ENCODE measurements at regions not wholly inside any gene's neighbourhood (a gene's known extent, or its start where the extent isn't known, plus 50 kb on each side); places are given as distances from the start of the nearest gene placed in this dataset.
A peak's percentile ranks its signal among the peaks of the same experiment; 100 is the strongest.

GRCh38 chr5:12662545-12663314 is 758.5 kb upstream of the CTNND2 start:
- no peak for TF ChIP-seq CTCF (conservative IDR thresholded peaks at IDR 0.05; ENCODE audit: low read depth in 2 of 2)
- TF ChIP-seq POLR2AphosphoS5 (IDR thresholded peaks at IDR 0.05; ENCODE audit: low read depth), result peak; percentile 60
- no peak for TF ChIP-seq ETS1 (IDR thresholded peaks at IDR 0.05)
- TF ChIP-seq ZNF331 (CRISPR knock-in tag; IDR thresholded peaks at IDR 0.05; ENCODE audit: low read depth), result no peak
- no peak for TF ChIP-seq CREB1 (CRISPR knock-in tag; IDR thresholded peaks at IDR 0.05; ENCODE audit: low read depth)
- TF ChIP-seq EZH2phosphoT487 (IDR thresholded peaks at IDR 0.05; ENCODE audit: unreplicated experiment), result no peak
- TF ChIP-seq ZNF114 (CRISPR knock-in tag; IDR thresholded peaks at IDR 0.05), result peak; percentile 48; the same call in 1 of the 2 replicates

Data from GM23338 (cell line).